ENCODE measurements at regions not wholly inside any gene's neighbourhood (a gene's known extent, or its start where the extent isn't known, plus 50 kb on each side); places are given as distances from the start of the nearest gene placed in this dataset.

DNA sequence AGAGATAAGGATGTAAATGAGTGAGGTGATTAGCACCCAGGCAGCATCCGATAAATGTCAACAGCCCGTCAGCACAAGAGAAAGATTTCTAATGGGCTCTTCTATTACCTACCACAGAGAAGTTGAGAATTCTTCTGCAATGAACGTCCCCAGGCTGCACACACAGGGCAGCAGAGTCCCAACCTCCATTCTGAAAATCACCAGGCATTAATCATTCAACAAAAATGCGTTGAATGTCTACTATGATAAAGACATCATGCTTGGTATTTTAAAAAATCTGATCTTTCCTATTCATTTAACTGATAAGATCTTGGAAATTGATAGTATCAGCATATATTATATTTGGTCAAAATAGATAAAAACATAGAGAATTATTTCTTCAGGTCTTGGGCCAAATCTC is 59.5 kb upstream of the VGLL2 start:
- H4K20me1 ChIP-seq (replicated peaks; ENCODE audit: control insufficient read depth, insufficient read depth, low read length) = no peaks in the 10 kb centered on the region
- H3K4me3 ChIP-seq = no peak overlapping the region
- ChIA-PET POLR2A (no interaction called here), CTCF (ENCODE audit: low intra/inter-chr PET ratio) (no interaction called here)
- ATAC-seq (no peak), DNase-seq (ENCODE audit: extremely low read depth in 1 of 4, low spot score in 3 of 4) (no peak), FAIRE-seq (no peak)
- no peak overlapping the region for H3K9ac ChIP-seq (ENCODE audit: insufficient read depth in 1 of 2, low read depth in 2 of 2, low read length in 2 of 2)
- no TSS peak for BruUV-seq (replicated peaks)
- no peaks in the 10 kb centered on the region for H3K36me3 ChIP-seq (ENCODE audit: control insufficient read depth, insufficient read depth, low read length)
- H3K4me1 ChIP-seq (replicated peaks in 1 of 2; ENCODE audit: control insufficient read depth in 2 of 2, insufficient read depth in 2 of 2, low read length in 2 of 2) = no peaks in the 10 kb centered on the region
- in situ Hi-C loops (cut with MboI) = no loop called here
- intact Hi-C loops (cut with micrococcal nuclease) = no loop called here
- 0% methylated on average over 4 of the region's 4 CpGs for WGBS (ENCODE audit: insufficient coverage, low coverage, missing lambda C conversion rate)
- no peak for TF ChIP-seq KLF6 (CRISPR knock-in tag; IDR thresholded peaks at IDR 0.05; ENCODE audit: borderline replicate concordance)
- no peak for TF ChIP-seq FOXO4 (CRISPR knock-in tag; IDR thresholded peaks at IDR 0.05)
- no peak for TF ChIP-seq DPF2 (IDR thresholded peaks at IDR 0.05)
- TF ChIP-seq WHSC1 (IDR thresholded peaks at IDR 0.05; ENCODE audit: low read length) = no peak
- TF ChIP-seq MGA (IDR thresholded peaks at IDR 0.05) = no peak
- no peak for TF ChIP-seq ZNF175 (CRISPR knock-in tag; IDR thresholded peaks at IDR 0.05; ENCODE audit: low read depth)
- no peak for TF ChIP-seq USF2 (CRISPR knock-in tag; IDR thresholded peaks at IDR 0.05)
- TF ChIP-seq IRF2 (CRISPR knock-in tag; IDR thresholded peaks at IDR 0.05) = no peak
- no peaks in the 10 kb centered on the region for H3K9me1 ChIP-seq (ENCODE audit: control insufficient read depth, insufficient read depth, low read length)
- no peaks in the 10 kb centered on the region for H3K79me2 ChIP-seq (ENCODE audit: control insufficient read depth, insufficient read depth, low read length)
- H3K27me3 ChIP-seq (ENCODE audit: control insufficient read depth in 2 of 2, insufficient read depth in 2 of 2, low read length in 2 of 2) = no peaks in the 10 kb centered on the region
- no peaks in the 10 kb centered on the region for H3K9me3 ChIP-seq (replicated peaks; ENCODE audit: control insufficient read depth, insufficient read depth, low read depth, low read length)
- H3K27ac ChIP-seq (ENCODE audit: extremely low read depth, low read depth, low read length) = no peak overlapping the region
- H3K4me2 ChIP-seq (ENCODE audit: insufficient read depth, low read length) = no peak overlapping the region
- no peak overlapping the region for H2AFZ ChIP-seq (ENCODE audit: low read depth, low read length)
